ENCODE measurements at regions not wholly inside any gene's neighbourhood (a gene's known extent, or its start where the extent isn't known, plus 50 kb on each side); places are given as distances from the start of the nearest gene placed in this dataset.

GRCh38 chr22:27222178-27222577 lies 564.8 kb downstream of the MIAT start:
- TF ChIP-seq CTCF (IDR thresholded peaks at IDR 0.05; ENCODE audit: low read length) (no peak), EZH2 (IDR thresholded peaks at IDR 0.05; ENCODE audit: borderline replicate concordance, low read length) (no peak)

Measured in OCI-LY1 (cell line).